ENCODE measurements at regions not wholly inside any gene's neighbourhood (a gene's known extent, or its start where the extent isn't known, plus 50 kb on each side); places are given as distances from the start of the nearest gene placed in this dataset.

GRCh38 chr20:24815196-24815815 is 133.8 kb upstream of the CST7 start:
- H3K27ac Mint-ChIP-seq, result no peak overlapping the region
- H3K4me1 Mint-ChIP-seq, result peaks cover 7 to 11% (median 10%) of the 10 kb centered on the region in 3 donors
- no peak overlapping the region for H3K4me3 Mint-ChIP-seq
- ATAC-seq (ENCODE audit: low read depth in 2 of 2) (no peak), DNase-seq (no peak)
- H3K27me3 Mint-ChIP-seq, result peaks cover 3 to 8% (median 4%) of the 10 kb centered on the region in 3 donors
- H3K9me3 Mint-ChIP-seq, result peaks cover 0 to 5% (median 0%) of the 10 kb centered on the region in 7 donors
- no peaks in the 10 kb centered on the region for H3K36me3 Mint-ChIP-seq

GRCh38 chr20:24815931-24816330 is 133.1 kb upstream of the CST7 start:
- Mint-ChIP-seq H3K36me3 (no peaks in the 10 kb centered on the region), H3K4me3 (no peak overlapping the region), H3K27ac (no peak overlapping the region), H3K27me3 (peaks cover 4 to 8% (median 6%) of the 10 kb centered on the region in 3 donors), H3K9me3 (peaks cover 0 to 5% (median 0%) of the 10 kb centered on the region in 7 donors), H3K4me1 (peaks cover 7 to 11% (median 10%) of the 10 kb centered on the region in 3 donors)
- ATAC-seq (ENCODE audit: low read depth in 2 of 2), result no peak
- DNase-seq, result no peak

GRCh38 chr20:24816431-24816830 is 132.6 kb upstream of the CST7 start:
- no peak for DNase-seq
- peaks cover 4 to 8% (median 8%) of the 10 kb centered on the region in 3 donors for H3K27me3 Mint-ChIP-seq
- peaks cover 7 to 11% (median 10%) of the 10 kb centered on the region in 3 donors for H3K4me1 Mint-ChIP-seq
- no peak for ATAC-seq (ENCODE audit: low read depth in 2 of 2)
- peaks cover 0 to 5% (median 0%) of the 10 kb centered on the region in 7 donors for H3K9me3 Mint-ChIP-seq
- no peak overlapping the region for H3K4me3 Mint-ChIP-seq
- H3K36me3 Mint-ChIP-seq, result no peaks in the 10 kb centered on the region
- no peak overlapping the region for H3K27ac Mint-ChIP-seq

GRCh38 chr20:24816907-24817306 is 132.2 kb upstream of the CST7 start:
- Mint-ChIP-seq H3K9me3 (peaks cover 0 to 5% (median 0%) of the 10 kb centered on the region in 7 donors), H3K36me3 (no peaks in the 10 kb centered on the region), H3K4me1 (peaks cover 7 to 11% (median 10%) of the 10 kb centered on the region in 3 donors), H3K27me3 (peaks cover 8 to 11% (median 9%) of the 10 kb centered on the region in 3 donors), H3K4me3 (no peak overlapping the region), H3K27ac (peak overlapping the region in 1 of 6 donors; percentile 45)
- DNase-seq (no peak), ATAC-seq (ENCODE audit: low read depth in 2 of 2) (no peak)

GRCh38 chr20:24817351-24817750 is 131.7 kb upstream of the CST7 start:
- ATAC-seq (ENCODE audit: low read depth in 2 of 2) (no peak), DNase-seq (no peak)
- no peak overlapping the region for H3K27ac Mint-ChIP-seq
- H3K4me1 Mint-ChIP-seq, result peaks cover 7 to 11% (median 10%) of the 10 kb centered on the region in 3 donors
- H3K9me3 Mint-ChIP-seq, result peaks cover 0 to 5% (median 0%) of the 10 kb centered on the region in 7 donors
- H3K4me3 Mint-ChIP-seq, result no peak overlapping the region
- H3K27me3 Mint-ChIP-seq, result peaks cover 8 to 15% (median 10%) of the 10 kb centered on the region in 3 donors
- H3K36me3 Mint-ChIP-seq, result no peaks in the 10 kb centered on the region

- DNase-seq (no peak), ATAC-seq (ENCODE audit: low read depth in 2 of 2) (no peak)
- Mint-ChIP-seq H3K27me3 (peaks cover 8 to 16% (median 10%) of the 10 kb centered on the region in 3 donors), H3K4me1 (peaks cover 7 to 10% (median 7%) of the 10 kb centered on the region in 3 donors), H3K27ac (no peak overlapping the region), H3K9me3 (peaks cover 0 to 2% (median 0%) of the 10 kb centered on the region in 7 donors), H3K4me3 (no peak overlapping the region), H3K36me3 (no peaks in the 10 kb centered on the region)
Observed at GRCh38 chr20:24818056-24818455, 131.0 kb upstream of the CST7 start.

- H3K27ac Mint-ChIP-seq, result peak overlapping the region in 1 of 6 donors; percentile 49
- H3K4me1 Mint-ChIP-seq, result peaks cover 5 to 9% (median 7%) of the 10 kb centered on the region in 3 donors
- H3K27me3 Mint-ChIP-seq, result peaks cover 8 to 14% (median 10%) of the 10 kb centered on the region in 3 donors
- no peak for DNase-seq
- no peak overlapping the region for H3K4me3 Mint-ChIP-seq
- no peaks in the 10 kb centered on the region for H3K36me3 Mint-ChIP-seq
- peaks cover 0 to 2% (median 0%) of the 10 kb centered on the region in 7 donors for H3K9me3 Mint-ChIP-seq
- ATAC-seq (ENCODE audit: low read depth in 2 of 2), result no peak
Observed at GRCh38 chr20:24819331-24819965, 129.6 kb upstream of the CST7 start.

- peaks cover 8 to 10% (median 8%) of the 10 kb centered on the region in 3 donors for H3K27me3 Mint-ChIP-seq
- no peak overlapping the region for H3K27ac Mint-ChIP-seq
- H3K4me1 Mint-ChIP-seq, result peaks cover 5 to 9% (median 7%) of the 10 kb centered on the region in 3 donors
- no peaks in the 10 kb centered on the region for H3K36me3 Mint-ChIP-seq
- H3K9me3 Mint-ChIP-seq, result peaks cover 0 to 2% (median 0%) of the 10 kb centered on the region in 7 donors
- no peak for ATAC-seq (ENCODE audit: low read depth in 2 of 2)
- DNase-seq, result no peak
- no peak overlapping the region for H3K4me3 Mint-ChIP-seq
Observed at GRCh38 chr20:24820345-24820744, 128.7 kb upstream of the CST7 start.

- Mint-ChIP-seq H3K27ac (no peak overlapping the region), H3K9me3 (peaks cover 0 to 2% (median 0%) of the 10 kb centered on the region in 7 donors), H3K4me3 (no peak overlapping the region), H3K4me1 (peaks cover 5 to 9% (median 7%) of the 10 kb centered on the region in 3 donors), H3K27me3 (peaks cover 8 to 10% (median 8%) of the 10 kb centered on the region in 3 donors), H3K36me3 (no peaks in the 10 kb centered on the region)
- ATAC-seq (ENCODE audit: low read depth in 2 of 2) (no peak), DNase-seq (no peak)
Observed at GRCh38 chr20:24821391-24821790, 127.7 kb upstream of the CST7 start.

- Mint-ChIP-seq H3K9me3 (peaks cover 0 to 2% (median 0%) of the 10 kb centered on the region in 7 donors), H3K4me3 (no peak overlapping the region), H3K36me3 (no peaks in the 10 kb centered on the region), H3K27ac (no peak overlapping the region), H3K27me3 (peaks cover 8 to 10% (median 8%) of the 10 kb centered on the region in 3 donors), H3K4me1 (peaks cover 0 to 3% (median 0%) of the 10 kb centered on the region in 3 donors)
- ATAC-seq (ENCODE audit: low read depth in 2 of 2) (no peak), DNase-seq (no peak)
Observed at GRCh38 chr20:24823176-24823784, 125.8 kb upstream of the CST7 start.

GRCh38 chr20:24823989-24824693 is 124.9 kb upstream of the CST7 start:
- H3K4me3 Mint-ChIP-seq, result no peak overlapping the region
- no peak overlapping the region for H3K27ac Mint-ChIP-seq
- no peak for ATAC-seq (ENCODE audit: low read depth in 2 of 2)
- DNase-seq, result no peak
- H3K9me3 Mint-ChIP-seq, result peaks cover 0 to 1% (median 0%) of the 10 kb centered on the region in 7 donors
- H3K27me3 Mint-ChIP-seq, result peaks cover 5 to 14% (median 10%) of the 10 kb centered on the region in 3 donors
- no peaks in the 10 kb centered on the region for H3K4me1 Mint-ChIP-seq
- H3K36me3 Mint-ChIP-seq, result no peaks in the 10 kb centered on the region

GRCh38 chr20:24825591-24825990 is 123.5 kb upstream of the CST7 start:
- no peaks in the 10 kb centered on the region for H3K36me3 Mint-ChIP-seq
- DNase-seq (no peak), ATAC-seq (ENCODE audit: low read depth in 2 of 2) (no peak)
- no peak overlapping the region for H3K4me3 Mint-ChIP-seq
- H3K27me3 Mint-ChIP-seq, result peaks cover 5 to 14% (median 10%) of the 10 kb centered on the region in 3 donors
- no peaks in the 10 kb centered on the region for H3K4me1 Mint-ChIP-seq
- peaks cover 0 to 4% (median 1%) of the 10 kb centered on the region in 7 donors for H3K9me3 Mint-ChIP-seq
- H3K27ac Mint-ChIP-seq, result no peak overlapping the region

GRCh38 chr20:24827603-24828295 is 121.3 kb upstream of the CST7 start:
- ATAC-seq (ENCODE audit: low read depth in 2 of 2) (no peak), DNase-seq (no peak)
- Mint-ChIP-seq H3K36me3 (no peaks in the 10 kb centered on the region), H3K4me1 (no peaks in the 10 kb centered on the region), H3K27ac (no peak overlapping the region), H3K9me3 (peaks cover 0 to 10% (median 1%) of the 10 kb centered on the region in 7 donors), H3K27me3 (peaks cover 0 to 12% (median 0%) of the 10 kb centered on the region in 3 donors), H3K4me3 (no peak overlapping the region)

Measured in naive B cell (primary cell).